HL-60 (cell line): ENCODE measurements at regions not wholly inside any gene's neighbourhood (a gene's known extent, or its start where the extent isn't known, plus 50 kb on each side); places are given as distances from the start of the nearest gene placed in this dataset.

Source experiments
- CTCF ChIP-seq: IDR thresholded peaks from one replicate; pipeline ENCODE4 v1.5.1; 2011; ENCODE audit warnings: low read length, control low read depth, inconsistent platforms; ENCODE audit not compliant: insufficient read depth
- POLR2AphosphoS5 ChIP-seq: IDR thresholded peaks from 2 replicates; pipeline ENCODE4 v1.6.1; 2012; ENCODE audit warnings: low read depth
- REST ChIP-seq: IDR thresholded peaks from 2 replicates; pipeline ENCODE4 v1.6.1; 2012; ENCODE audit warnings: low read depth; ENCODE audit not compliant: insufficient replicate concordance

GRCh38 chr12:46935271-46935847 lies 109.6 kb upstream of the SLC38A4 start:
- no peak for TF ChIP-seq POLR2AphosphoS5
- TF ChIP-seq CTCF = no peak
- no peak for TF ChIP-seq REST
